Keratinocyte (primary cell): ENCODE measurements at regions not wholly inside any gene's neighbourhood (a gene's known extent, or its start where the extent isn't known, plus 50 kb on each side); places are given as distances from the start of the nearest gene placed in this dataset.

Experiments used
- EZH2 ChIP-seq: IDR thresholded peaks from one replicate; pipeline ENCODE4 v1.6.1; 2012; ENCODE audit warnings: inconsistent platforms, mild to moderate bottlenecking, low read length, moderate library complexity
- TF ChIP-seq, protein P1 (sequence below), 3 experiments: IDR thresholded peaks in 1 of 3; conservative IDR thresholded peaks in 1 of 3; optimal IDR thresholded peaks in 1 of 3; 2 replicates in 2 of 3; 3 replicates in 1 of 3; pipeline versions ENCODE3 to v1.5.1; 2011; ENCODE audit warnings: low read length in 3 of 3, mild to moderate bottlenecking in 3 of 3, moderate library complexity in 2 of 3, control low read depth in 1 of 3, inconsistent platforms in 1 of 3; ENCODE audit not compliant: insufficient read depth in 2 of 3; ENCODE audit errors: extremely low read depth in 1 of 3

DNA sequence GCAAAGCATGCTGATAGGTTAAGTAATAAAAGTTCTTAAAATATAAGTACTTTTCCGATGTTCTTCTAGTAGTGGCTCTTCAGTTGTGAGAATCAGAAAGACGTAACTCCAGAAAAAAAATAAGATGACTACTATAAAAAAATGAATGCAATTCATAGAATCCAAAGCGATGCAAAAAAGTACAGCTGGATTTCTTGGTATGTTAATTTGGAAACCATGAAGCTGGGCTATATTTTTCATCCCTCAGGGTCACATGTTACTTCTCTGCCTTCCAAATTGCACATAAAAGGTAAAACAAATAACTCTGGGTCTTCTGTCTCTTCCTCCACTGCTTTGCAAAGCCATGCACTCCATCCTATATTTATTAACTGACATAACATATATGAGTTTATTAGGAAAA is 843.9 kb upstream of the DPPA4 start:
- TF ChIP-seq EZH2, result no peak
- TF ChIP-seq, protein P1, sequence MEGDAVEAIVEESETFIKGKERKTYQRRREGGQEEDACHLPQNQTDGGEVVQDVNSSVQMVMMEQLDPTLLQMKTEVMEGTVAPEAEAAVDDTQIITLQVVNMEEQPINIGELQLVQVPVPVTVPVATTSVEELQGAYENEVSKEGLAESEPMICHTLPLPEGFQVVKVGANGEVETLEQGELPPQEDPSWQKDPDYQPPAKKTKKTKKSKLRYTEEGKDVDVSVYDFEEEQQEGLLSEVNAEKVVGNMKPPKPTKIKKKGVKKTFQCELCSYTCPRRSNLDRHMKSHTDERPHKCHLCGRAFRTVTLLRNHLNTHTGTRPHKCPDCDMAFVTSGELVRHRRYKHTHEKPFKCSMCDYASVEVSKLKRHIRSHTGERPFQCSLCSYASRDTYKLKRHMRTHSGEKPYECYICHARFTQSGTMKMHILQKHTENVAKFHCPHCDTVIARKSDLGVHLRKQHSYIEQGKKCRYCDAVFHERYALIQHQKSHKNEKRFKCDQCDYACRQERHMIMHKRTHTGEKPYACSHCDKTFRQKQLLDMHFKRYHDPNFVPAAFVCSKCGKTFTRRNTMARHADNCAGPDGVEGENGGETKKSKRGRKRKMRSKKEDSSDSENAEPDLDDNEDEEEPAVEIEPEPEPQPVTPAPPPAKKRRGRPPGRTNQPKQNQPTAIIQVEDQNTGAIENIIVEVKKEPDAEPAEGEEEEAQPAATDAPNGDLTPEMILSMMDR (optimal IDR thresholded peaks at IDR 0.05 in 1 of 3, IDR thresholded peaks at IDR 0.05 in 1 of 3, conservative IDR thresholded peaks at IDR 0.05 in 1 of 3; ENCODE audit: extremely low read depth in 1 of 3, insufficient read depth in 2 of 3, low read length in 3 of 3), result no peak
